Neural crest cell (in vitro differentiated cells): ENCODE measurements at regions not wholly inside any gene's neighbourhood (a gene's known extent, or its start where the extent isn't known, plus 50 kb on each side); places are given as distances from the start of the nearest gene placed in this dataset.

Experiments
- DNase-seq: peaks from one replicate; pipeline ENCODE4 v3.0.0; 2021; ENCODE audit warnings: low read depth, mixed read lengths, low spot score
- H3K27ac Mint-ChIP-seq: one replicate; pipeline ENCODE4 v1.8.0; 2021; ENCODE audit warnings: mild to moderate bottlenecking, mixed read lengths; ENCODE audit not compliant: unreplicated experiment
- H3K27me3 Mint-ChIP-seq: 2 replicates; pipeline ENCODE4 v1.8.0; 2021; ENCODE audit warnings: low read depth, mild to moderate bottlenecking, mixed read lengths
- H3K36me3 Mint-ChIP-seq: 2 replicates; pipeline ENCODE4 v1.8.0; 2021; ENCODE audit warnings: low read depth, mild to moderate bottlenecking, mixed read lengths
- H3K4me1 Mint-ChIP-seq: 2 replicates; pipeline ENCODE4 v1.8.0; 2021; ENCODE audit warnings: mixed read lengths
- H3K4me3 Mint-ChIP-seq: one replicate; pipeline ENCODE4 v1.8.0; 2021; ENCODE audit warnings: mild to moderate bottlenecking, mixed read lengths
- H3K9me3 Mint-ChIP-seq: 2 replicates; pipeline ENCODE4 v1.8.0; 2021; ENCODE audit warnings: mixed read lengths
- TF ChIP-seq, protein P1 (sequence below): fragments of 200-600 bp; sonication (generic); conservative IDR thresholded peaks from 2 replicates; pipeline ENCODE4 v1.5.0; 2021; ENCODE audit warnings: antibody characterized with exemption, mild to moderate bottlenecking

DNA sequence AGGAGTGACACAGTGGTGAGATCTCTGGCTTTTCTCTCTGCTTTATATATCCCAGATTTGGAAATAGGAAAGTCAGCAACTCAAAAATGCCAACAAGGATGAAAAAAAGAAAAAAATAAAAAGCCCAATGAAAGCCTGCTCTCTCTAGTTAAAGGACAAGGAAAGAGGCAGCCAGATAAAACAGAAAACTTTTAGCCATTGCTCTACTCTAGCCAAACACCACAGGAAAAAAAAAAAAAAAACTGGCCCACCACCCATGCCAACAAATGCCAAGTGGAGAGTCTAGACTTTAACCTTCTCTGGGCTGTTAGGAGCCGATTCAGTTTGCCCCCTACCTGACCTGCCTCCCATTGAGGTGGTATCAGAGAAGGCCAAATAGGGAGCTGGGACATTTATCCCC, 222.3 kb upstream of the TMTC1 start:
- H3K27ac Mint-ChIP-seq = no peak overlapping the region
- no peaks in the 10 kb centered on the region for H3K4me1 Mint-ChIP-seq
- no peak overlapping the region for H3K4me3 Mint-ChIP-seq
- DNase-seq = no peak
- H3K9me3 Mint-ChIP-seq = no peaks in the 10 kb centered on the region
- H3K36me3 Mint-ChIP-seq = no peaks in the 10 kb centered on the region
- no peaks in the 10 kb centered on the region for H3K27me3 Mint-ChIP-seq
- TF ChIP-seq, protein P1, sequence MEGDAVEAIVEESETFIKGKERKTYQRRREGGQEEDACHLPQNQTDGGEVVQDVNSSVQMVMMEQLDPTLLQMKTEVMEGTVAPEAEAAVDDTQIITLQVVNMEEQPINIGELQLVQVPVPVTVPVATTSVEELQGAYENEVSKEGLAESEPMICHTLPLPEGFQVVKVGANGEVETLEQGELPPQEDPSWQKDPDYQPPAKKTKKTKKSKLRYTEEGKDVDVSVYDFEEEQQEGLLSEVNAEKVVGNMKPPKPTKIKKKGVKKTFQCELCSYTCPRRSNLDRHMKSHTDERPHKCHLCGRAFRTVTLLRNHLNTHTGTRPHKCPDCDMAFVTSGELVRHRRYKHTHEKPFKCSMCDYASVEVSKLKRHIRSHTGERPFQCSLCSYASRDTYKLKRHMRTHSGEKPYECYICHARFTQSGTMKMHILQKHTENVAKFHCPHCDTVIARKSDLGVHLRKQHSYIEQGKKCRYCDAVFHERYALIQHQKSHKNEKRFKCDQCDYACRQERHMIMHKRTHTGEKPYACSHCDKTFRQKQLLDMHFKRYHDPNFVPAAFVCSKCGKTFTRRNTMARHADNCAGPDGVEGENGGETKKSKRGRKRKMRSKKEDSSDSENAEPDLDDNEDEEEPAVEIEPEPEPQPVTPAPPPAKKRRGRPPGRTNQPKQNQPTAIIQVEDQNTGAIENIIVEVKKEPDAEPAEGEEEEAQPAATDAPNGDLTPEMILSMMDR = no peak

DNA sequence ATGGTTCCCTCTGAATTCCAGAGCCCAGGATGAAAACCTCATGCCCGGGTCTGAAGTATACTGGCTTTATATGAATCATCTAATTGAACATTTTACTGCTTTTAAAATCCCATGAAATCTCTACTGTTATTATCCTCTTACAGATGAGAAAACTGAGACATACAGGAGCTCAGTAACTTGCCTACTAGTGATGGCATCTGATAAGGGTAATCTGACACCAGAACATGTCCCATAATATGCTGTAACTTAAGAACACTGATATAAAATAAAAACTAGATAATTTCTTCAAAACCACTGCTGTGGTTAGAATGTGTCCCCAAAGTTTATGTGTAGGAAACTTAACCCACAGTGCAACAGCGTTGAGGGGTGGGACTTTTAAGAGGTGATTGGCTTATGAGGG, 219.6 kb upstream of the TMTC1 start:
- TF ChIP-seq, protein P1 = no peak
- no peak overlapping the region for H3K27ac Mint-ChIP-seq
- H3K4me1 Mint-ChIP-seq = no peaks in the 10 kb centered on the region
- H3K27me3 Mint-ChIP-seq = no peaks in the 10 kb centered on the region
- H3K9me3 Mint-ChIP-seq = peaks cover 2% of the 10 kb centered on the region
- no peaks in the 10 kb centered on the region for H3K36me3 Mint-ChIP-seq
- no peak for DNase-seq
- H3K4me3 Mint-ChIP-seq = no peak overlapping the region

DNA sequence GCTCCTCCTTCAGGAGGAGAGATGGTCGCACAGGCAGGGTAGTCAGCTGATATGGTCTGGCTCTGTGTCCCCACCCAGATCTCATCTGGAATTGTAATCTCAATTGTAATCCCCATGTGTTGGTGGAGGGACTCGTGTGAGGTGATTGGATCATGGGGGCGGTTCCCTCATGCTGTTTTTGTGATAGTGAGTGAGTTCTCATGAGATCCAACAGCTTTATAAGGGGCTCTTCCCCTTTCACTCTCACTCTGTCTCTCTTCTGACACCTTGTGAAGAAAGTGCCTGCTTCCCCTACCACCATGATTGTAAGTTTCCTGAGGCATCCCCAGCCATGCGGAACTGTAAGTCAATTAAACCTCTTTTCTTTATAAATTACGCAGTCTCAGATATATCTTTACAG, 218.9 kb upstream of the TMTC1 start:
- TF ChIP-seq, protein P1 = no peak
- Mint-ChIP-seq H3K36me3 (no peaks in the 10 kb centered on the region), H3K9me3 (peaks cover 2% of the 10 kb centered on the region), H3K27me3 (no peaks in the 10 kb centered on the region), H3K4me3 (no peak overlapping the region), H3K27ac (no peak overlapping the region), H3K4me1 (no peaks in the 10 kb centered on the region)
- no peak for DNase-seq

DNA sequence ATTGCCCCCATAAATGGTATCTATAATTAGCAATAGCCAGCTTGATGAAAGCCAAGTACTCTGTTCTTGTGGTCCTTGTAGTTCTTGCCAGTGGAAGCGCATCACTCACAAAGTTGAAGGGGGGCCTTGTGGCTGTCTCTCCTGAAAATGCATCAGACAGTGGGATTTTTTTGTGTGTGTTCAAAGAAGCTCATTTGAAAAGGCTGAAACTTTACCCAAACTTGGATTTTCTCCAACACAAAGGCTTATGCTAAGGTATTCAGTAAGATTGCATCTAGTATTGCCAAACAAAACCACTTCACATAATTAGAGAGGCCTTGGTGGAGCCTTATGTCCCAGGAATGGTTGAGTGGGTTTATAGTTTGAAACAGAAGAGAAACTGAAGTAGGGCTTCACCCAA, 216.7 kb upstream of the TMTC1 start:
- no peaks in the 10 kb centered on the region for H3K4me1 Mint-ChIP-seq
- H3K4me3 Mint-ChIP-seq = no peak overlapping the region
- H3K27ac Mint-ChIP-seq = no peak overlapping the region
- H3K27me3 Mint-ChIP-seq = no peaks in the 10 kb centered on the region
- no peaks in the 10 kb centered on the region for H3K36me3 Mint-ChIP-seq
- no peak for DNase-seq
- H3K9me3 Mint-ChIP-seq = peaks cover 2% of the 10 kb centered on the region
- TF ChIP-seq, protein P1 = no peak

DNA sequence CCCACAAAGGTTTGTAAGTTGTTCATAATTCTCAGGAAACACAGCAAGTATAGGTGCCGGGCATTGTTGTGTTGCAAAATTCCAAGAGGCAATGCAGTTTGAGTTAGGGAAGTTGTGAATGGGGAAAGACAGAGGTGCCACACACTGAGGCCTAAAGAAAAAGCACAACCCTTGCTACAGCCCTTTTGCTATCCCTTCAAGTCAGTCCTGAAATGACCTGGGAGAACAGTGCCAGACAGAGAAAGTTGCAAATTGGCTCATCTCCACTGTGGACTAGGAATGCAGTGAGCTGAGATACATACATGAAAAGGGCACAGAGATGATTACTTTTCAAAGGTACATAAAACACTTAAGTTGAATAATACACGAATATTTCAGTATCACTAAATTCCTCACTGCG, 213.3 kb upstream of the TMTC1 start:
- DNase-seq = no peak
- H3K27ac Mint-ChIP-seq = no peak overlapping the region
- H3K9me3 Mint-ChIP-seq = peaks cover 2% of the 10 kb centered on the region
- H3K4me1 Mint-ChIP-seq = no peaks in the 10 kb centered on the region
- H3K27me3 Mint-ChIP-seq = no peaks in the 10 kb centered on the region
- H3K36me3 Mint-ChIP-seq = no peaks in the 10 kb centered on the region
- TF ChIP-seq, protein P1 = no peak
- H3K4me3 Mint-ChIP-seq = no peak overlapping the region

DNA sequence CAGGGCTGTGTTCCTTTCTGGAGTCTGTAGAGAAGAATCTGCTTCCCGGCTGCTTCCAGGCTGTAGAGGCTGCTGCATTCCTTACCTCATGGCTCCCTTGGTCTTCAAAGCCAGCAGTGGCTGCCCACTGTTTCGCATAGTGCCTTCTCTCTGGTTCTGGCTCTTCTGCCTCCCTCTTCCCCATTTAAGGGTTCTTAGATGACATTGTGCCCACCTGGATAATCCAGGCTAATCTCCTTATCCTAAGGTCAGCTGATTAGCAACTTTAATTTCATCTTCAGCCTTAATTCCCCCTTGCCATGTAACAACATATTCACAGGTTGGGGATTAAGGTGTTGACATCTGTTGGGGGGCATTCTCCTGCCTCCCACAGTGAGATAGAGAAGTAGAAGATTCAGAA, 208.6 kb upstream of the TMTC1 start:
- Mint-ChIP-seq H3K36me3 (no peaks in the 10 kb centered on the region), H3K27ac (no peak overlapping the region), H3K9me3 (peaks cover 7% of the 10 kb centered on the region), H3K4me1 (no peaks in the 10 kb centered on the region), H3K4me3 (no peak overlapping the region), H3K27me3 (no peaks in the 10 kb centered on the region)
- TF ChIP-seq, protein P1 = no peak
- DNase-seq = no peak
